ENCODE measurements at regions not wholly inside any gene's neighbourhood (a gene's known extent, or its start where the extent isn't known, plus 50 kb on each side); places are given as distances from the start of the nearest gene placed in this dataset.
"Not testable (repeated sequence)": the region's sequence is repeated elsewhere in the genome, so short reads cannot be mapped to it uniquely, and the experiment has no call there.

DNA sequence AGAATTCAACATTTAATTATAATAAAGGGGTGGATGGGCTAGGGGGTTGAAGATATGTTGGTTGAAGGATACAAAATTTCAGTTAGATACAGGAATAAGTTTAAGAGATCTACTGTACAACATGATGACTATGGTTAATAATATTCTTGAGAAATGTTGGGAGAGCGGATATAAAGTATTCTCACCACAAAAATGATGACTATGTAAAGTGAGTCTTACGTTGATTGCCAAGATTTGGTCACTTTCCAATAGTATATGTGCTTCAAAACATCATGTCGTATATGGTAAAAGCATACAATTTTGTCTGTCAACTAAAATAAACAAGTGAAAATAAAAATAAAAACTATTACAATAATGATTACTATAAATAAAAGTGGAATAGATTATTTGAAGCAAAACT, 802.0 kb downstream of the C12orf50 start:
- Mint-ChIP-seq H3K36me3 (ENCODE audit: low read depth) (no peaks in the 10 kb centered on the region), H3K4me1 (no peaks in the 10 kb centered on the region), H3K27me3 (no peaks in the 10 kb centered on the region), H3K9me3 (peaks cover 3% of the 10 kb centered on the region), H3K4me3 (no peak overlapping the region), H3K27ac (no peak overlapping the region)
- POLR2A ChIA-PET: no interaction called here
- no peak for DNase-seq
- CTCF ChIA-PET: interaction anchor here (0.6 kb wide), 1 partner anchor 116 kb away, joined by 3 read pairs; no protein-coding TSS in a partner anchor

DNA sequence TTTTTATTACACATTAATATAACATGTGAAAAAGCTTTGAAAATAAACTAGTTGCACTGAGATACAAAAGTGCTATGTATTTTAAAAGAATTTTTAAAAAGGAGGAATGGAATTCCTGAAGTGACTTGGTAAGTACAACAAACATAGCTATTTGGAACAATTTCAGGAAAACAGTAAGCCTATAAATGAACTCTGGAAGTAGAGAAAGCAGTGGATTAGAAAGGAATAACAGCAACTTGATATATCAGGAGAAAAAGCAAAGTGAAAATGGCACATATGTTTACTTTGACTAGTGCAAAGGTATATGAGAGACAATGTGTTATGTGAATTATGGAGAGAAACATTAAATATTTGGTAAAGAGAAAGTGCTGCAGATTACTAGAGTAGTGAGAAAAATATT, 811.7 kb downstream of the C12orf50 start:
- Mint-ChIP-seq H3K27ac (no peak overlapping the region), H3K36me3 (ENCODE audit: low read depth) (no peaks in the 10 kb centered on the region), H3K9me3 (no peaks in the 10 kb centered on the region), H3K4me1 (no peaks in the 10 kb centered on the region), H3K27me3 (no peaks in the 10 kb centered on the region), H3K4me3 (no peak overlapping the region)
- ChIA-PET CTCF (no interaction called here), POLR2A (no interaction called here)
- no peak for DNase-seq

- H3K4me3 Mint-ChIP-seq: no peak overlapping the region
- CTCF ChIA-PET: interaction anchor here (0.6 kb wide), 1 partner anchor 8 kb away, joined by 3 read pairs; no protein-coding TSS in a partner anchor
- DNase-seq: no peak
- POLR2A ChIA-PET: no interaction called here
- H3K4me1 Mint-ChIP-seq: no peaks in the 10 kb centered on the region
- no peaks in the 10 kb centered on the region for H3K27me3 Mint-ChIP-seq
- H3K36me3 Mint-ChIP-seq (ENCODE audit: low read depth): no peaks in the 10 kb centered on the region
- no peaks in the 10 kb centered on the region for H3K9me3 Mint-ChIP-seq
- no peak overlapping the region for H3K27ac Mint-ChIP-seq
Measured at GRCh38 chr12:87216436-87216835, 812.8 kb downstream of the C12orf50 start.

GRCh38 chr12:87202189-87202588, 827.0 kb downstream of the C12orf50 start:
- no peaks in the 10 kb centered on the region for H3K4me1 Mint-ChIP-seq
- no peak overlapping the region for H3K4me3 Mint-ChIP-seq
- H3K27ac Mint-ChIP-seq: no peak overlapping the region
- ChIA-PET CTCF (no interaction called here), POLR2A (no interaction called here)
- no peak for DNase-seq
- no peaks in the 10 kb centered on the region for H3K36me3 Mint-ChIP-seq (ENCODE audit: low read depth)
- H3K9me3 Mint-ChIP-seq: no peaks in the 10 kb centered on the region
- H3K27me3 Mint-ChIP-seq: no peaks in the 10 kb centered on the region

DNA sequence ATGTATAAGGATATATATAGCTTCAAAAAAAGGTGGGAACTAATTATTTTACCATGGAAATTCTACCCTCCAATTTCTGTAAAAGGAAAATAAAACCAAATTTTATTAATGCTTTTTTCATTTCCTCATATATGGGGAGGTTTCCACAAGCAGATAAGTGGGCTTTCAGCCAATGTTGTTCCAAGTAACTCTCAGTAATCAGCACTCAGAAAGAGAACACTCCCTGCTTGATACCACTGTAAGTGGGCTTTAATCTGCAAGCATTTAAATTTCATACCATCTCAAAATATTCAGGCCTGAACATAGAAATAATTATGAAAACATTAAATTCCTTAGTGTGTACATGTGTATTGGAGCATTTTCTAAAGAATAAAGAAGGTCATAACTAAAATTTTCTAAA, 827.6 kb downstream of the C12orf50 start:
- no peaks in the 10 kb centered on the region for H3K4me1 Mint-ChIP-seq
- no peaks in the 10 kb centered on the region for H3K27me3 Mint-ChIP-seq
- no peaks in the 10 kb centered on the region for H3K36me3 Mint-ChIP-seq (ENCODE audit: low read depth)
- H3K9me3 Mint-ChIP-seq: no peaks in the 10 kb centered on the region
- no peak for DNase-seq
- H3K27ac Mint-ChIP-seq: no peak overlapping the region
- CTCF ChIA-PET: no interaction called here
- POLR2A ChIA-PET: no interaction called here
- no peak overlapping the region for H3K4me3 Mint-ChIP-seq

DNA sequence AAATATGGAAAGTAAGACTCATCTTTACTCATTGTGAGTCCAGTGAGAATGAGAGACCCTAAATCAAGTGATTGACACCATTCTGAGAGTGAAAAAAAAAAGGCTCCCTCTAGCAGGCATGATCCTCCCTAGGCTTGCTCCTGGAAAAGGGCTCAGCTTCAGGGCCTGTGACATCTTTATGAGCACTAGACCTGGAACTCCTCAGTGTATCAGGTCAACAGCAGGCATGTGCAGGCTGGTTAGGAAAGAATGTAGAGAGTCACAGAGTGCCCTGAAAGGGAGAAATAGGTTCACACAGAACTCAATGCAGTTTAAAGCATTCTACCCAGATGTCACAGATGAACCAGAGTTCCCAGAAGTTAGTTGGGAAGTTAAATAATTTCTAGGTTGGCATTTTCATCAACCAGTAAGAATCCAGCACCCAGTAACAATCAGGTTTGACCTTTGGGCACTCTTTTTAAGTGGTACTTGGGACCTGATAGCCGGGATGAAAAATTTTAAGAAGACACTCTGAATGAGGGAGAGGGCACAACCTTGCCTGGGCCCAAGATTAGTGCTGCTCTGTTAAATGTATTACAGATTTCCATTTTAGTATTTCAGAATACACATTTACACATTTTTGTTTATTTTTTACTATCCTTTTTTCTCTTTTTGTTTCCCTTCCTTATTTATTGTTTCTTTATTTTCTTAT, 828.8 kb downstream of the C12orf50 start:
- no peak for DNase-seq
- Mint-ChIP-seq H3K36me3 (ENCODE audit: low read depth) (no peaks in the 10 kb centered on the region), H3K4me1 (no peaks in the 10 kb centered on the region), H3K27me3 (no peaks in the 10 kb centered on the region), H3K4me3 (no peak overlapping the region), H3K9me3 (no peaks in the 10 kb centered on the region), H3K27ac (no peak overlapping the region)
- CTCF ChIA-PET: no interaction called here
- POLR2A ChIA-PET: no interaction called here

DNA sequence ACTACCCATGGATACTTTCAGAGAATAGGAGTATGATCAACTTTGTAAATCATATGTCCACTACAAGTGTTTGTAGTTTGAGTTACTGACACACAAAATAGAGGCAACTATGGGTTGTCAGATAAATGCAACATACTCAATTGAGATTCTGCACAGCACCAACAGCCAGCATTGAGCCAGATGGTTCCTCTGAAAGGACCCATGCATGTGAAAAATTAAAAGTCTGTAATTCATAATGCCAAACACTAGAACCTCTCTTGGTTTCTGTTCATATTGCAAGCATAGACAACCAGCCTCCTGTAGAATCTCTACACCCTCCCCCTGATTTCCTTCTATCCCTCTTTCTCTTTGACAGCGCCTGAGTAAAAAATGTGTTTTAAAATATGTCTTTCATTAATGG, 831.0 kb downstream of the C12orf50 start:
- no peaks in the 10 kb centered on the region for H3K36me3 Mint-ChIP-seq (ENCODE audit: low read depth)
- ChIA-PET POLR2A (no interaction called here), CTCF (no interaction called here)
- no peaks in the 10 kb centered on the region for H3K27me3 Mint-ChIP-seq
- no peak for DNase-seq
- peaks cover 3% of the 10 kb centered on the region for H3K9me3 Mint-ChIP-seq
- H3K4me3 Mint-ChIP-seq: no peak overlapping the region
- no peaks in the 10 kb centered on the region for H3K4me1 Mint-ChIP-seq
- H3K27ac Mint-ChIP-seq: no peak overlapping the region

DNA sequence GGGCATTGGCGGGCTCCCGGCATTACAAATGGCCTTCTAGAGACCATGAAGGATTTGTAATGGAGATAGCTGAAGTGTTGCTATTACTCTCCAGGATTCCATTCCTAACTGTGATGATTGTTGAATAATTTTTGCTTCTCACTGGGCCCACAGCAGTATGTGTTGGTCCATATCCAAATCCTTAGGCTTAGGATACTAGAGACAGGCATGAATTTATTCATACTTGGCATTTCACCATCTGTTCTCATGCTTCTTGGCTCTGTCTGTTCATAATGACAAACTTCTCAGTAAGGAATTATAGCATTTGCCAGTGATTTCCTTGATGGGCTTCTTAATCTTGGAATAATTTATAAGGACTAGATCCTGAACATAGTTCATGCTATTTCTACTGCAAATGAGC, 832.9 kb downstream of the C12orf50 start:
- Mint-ChIP-seq H3K27me3 (no peaks in the 10 kb centered on the region), H3K36me3 (ENCODE audit: low read depth) (no peaks in the 10 kb centered on the region)
- POLR2A ChIA-PET: no interaction called here

GRCh38 chr12:87194389-87194788, 834.8 kb downstream of the C12orf50 start:
- H3K27me3 Mint-ChIP-seq; H3K27ac Mint-ChIP-seq; H3K4me1 Mint-ChIP-seq; POLR2A ChIA-PET; H3K36me3 Mint-ChIP-seq (ENCODE audit: low read depth); CTCF ChIA-PET; H3K4me3 Mint-ChIP-seq; DNase-seq; H3K9me3 Mint-ChIP-seq: not testable (repeated sequence)

More for the DNA sequence above, 832.9 kb downstream of the C12orf50 start:
- CTCF ChIA-PET: no interaction called here
- Mint-ChIP-seq H3K9me3 (peaks cover 3% of the 10 kb centered on the region), H3K4me1 (no peaks in the 10 kb centered on the region), H3K27ac (no peak overlapping the region), H3K4me3 (no peak overlapping the region)
- no peak for DNase-seq

DNA sequence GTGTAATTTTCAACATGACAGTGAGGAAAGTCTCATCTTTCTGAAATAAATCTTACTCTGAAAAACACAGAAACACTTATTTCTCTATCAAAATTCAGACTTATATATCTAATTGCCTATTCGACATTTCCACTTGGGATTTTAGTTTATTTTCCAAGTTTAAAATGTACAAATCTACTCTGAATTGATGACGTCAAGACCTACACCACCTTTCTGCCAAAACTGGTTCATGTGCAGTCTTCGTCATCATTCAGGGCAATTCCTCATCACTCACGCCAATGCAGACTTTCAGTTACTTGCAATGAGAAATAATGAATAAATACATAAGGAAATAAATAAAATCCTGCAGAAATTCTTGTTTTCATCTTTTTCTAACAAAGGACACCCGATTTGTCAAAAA, 843.8 kb downstream of the C12orf50 start:
- Mint-ChIP-seq H3K4me3 (no peak overlapping the region), H3K36me3 (ENCODE audit: low read depth) (no peaks in the 10 kb centered on the region), H3K4me1 (no peaks in the 10 kb centered on the region), H3K27me3 (no peaks in the 10 kb centered on the region), H3K27ac (no peak overlapping the region), H3K9me3 (no peaks in the 10 kb centered on the region)
- CTCF ChIA-PET: no interaction called here
- no peak for DNase-seq
- POLR2A ChIA-PET: no interaction called here

GRCh38 chr12:87182696-87183233, 846.4 kb downstream of the C12orf50 start:
- Mint-ChIP-seq H3K27ac (no peak overlapping the region), H3K4me3 (no peak overlapping the region), H3K36me3 (ENCODE audit: low read depth) (no peaks in the 10 kb centered on the region), H3K9me3 (no peaks in the 10 kb centered on the region), H3K4me1 (no peaks in the 10 kb centered on the region), H3K27me3 (no peaks in the 10 kb centered on the region)
- no peak for DNase-seq
- ChIA-PET CTCF (no interaction called here), POLR2A (no interaction called here)

DNA sequence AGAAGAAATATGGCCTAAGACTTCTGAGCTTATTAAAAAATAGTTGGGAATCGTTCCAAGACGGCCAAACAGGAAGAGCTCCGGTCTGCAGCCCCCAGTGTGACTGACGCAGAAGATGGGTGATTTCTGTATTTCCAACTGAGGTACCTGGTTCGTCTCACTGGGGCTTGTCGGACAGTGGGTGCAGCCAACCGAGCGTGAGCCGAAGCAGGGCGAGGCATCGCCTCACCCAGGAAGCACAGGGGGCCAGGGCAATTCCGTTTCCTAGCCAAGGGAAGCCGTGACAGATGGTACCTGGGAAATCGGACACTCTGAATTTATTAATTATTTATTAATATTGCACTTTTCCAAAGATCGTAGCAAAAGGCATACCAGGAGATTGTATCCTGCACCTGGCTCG, 857.8 kb downstream of the C12orf50 start:
- Mint-ChIP-seq H3K9me3 (peaks cover 8% of the 10 kb centered on the region), H3K27me3 (no peaks in the 10 kb centered on the region), H3K36me3 (ENCODE audit: low read depth) (no peaks in the 10 kb centered on the region), H3K4me3 (no peak overlapping the region), H3K27ac (no peak overlapping the region), H3K4me1 (no peaks in the 10 kb centered on the region)
- ChIA-PET CTCF (no interaction called here), POLR2A (no interaction called here)
- DNase-seq: no peak

DNA sequence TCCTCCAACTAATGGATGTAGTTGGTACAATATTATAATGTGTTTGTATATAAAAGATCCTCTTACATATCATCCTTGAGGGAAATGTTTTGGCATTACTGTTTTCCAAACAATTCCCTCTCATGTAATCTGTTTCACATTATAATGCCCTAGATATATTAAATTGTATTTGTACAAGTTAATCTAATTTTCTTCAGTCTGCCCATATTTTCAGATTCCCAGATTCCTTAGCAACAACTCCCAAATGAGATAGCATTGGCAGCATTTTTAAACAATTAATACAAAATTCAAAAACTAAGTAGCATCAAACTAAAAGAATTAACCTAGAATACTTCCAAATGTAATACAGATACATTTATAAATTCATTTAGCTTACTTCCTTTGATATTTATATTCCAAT, 860.2 kb downstream of the C12orf50 start:
- Mint-ChIP-seq H3K4me1 (no peaks in the 10 kb centered on the region), H3K9me3 (peaks cover 10% of the 10 kb centered on the region), H3K4me3 (no peak overlapping the region), H3K36me3 (ENCODE audit: low read depth) (no peaks in the 10 kb centered on the region), H3K27ac (no peak overlapping the region), H3K27me3 (no peaks in the 10 kb centered on the region)
- DNase-seq: no peak
- ChIA-PET CTCF (no interaction called here), POLR2A (no interaction called here)

DNA sequence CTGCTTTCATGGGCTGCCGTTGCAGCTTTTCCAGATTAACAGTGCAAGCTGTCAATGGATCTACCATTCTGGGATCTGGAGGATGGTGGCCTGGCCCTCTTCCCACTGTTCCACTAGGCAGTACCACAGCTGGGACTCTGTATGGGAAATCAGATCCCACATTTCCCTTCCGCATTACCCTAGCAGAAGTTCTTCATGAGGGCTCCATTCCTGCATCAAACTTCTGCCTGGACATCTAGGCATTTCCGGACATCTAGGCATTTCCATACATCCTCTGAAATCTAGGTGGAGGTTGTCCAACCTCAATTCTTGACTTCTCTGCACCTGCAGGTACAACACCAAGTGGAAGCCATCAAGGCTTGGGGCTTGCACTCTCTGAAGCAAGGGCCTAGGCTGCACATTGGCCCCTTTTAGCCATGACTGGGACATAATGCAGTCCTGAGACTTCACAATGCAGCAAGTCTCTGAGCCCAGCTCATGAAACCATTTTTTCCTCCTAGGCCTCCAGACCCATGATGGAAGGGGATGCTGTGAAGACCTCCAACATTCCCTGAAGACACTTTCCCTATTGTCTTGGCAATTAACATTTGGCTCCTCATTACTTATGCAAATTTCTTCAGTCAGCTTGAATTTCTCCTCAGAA, 863.3 kb downstream of the C12orf50 start:
- H3K27me3 Mint-ChIP-seq: no peaks in the 10 kb centered on the region
- CTCF ChIA-PET: no interaction called here
- POLR2A ChIA-PET: no interaction called here
- H3K27ac Mint-ChIP-seq: no peak overlapping the region
- H3K4me1 Mint-ChIP-seq: no peaks in the 10 kb centered on the region
- H3K36me3 Mint-ChIP-seq (ENCODE audit: low read depth): no peaks in the 10 kb centered on the region
- no peak overlapping the region for H3K4me3 Mint-ChIP-seq
- H3K9me3 Mint-ChIP-seq: peaks cover 9% of the 10 kb centered on the region
- no peak for DNase-seq
